Hippocampal formation (tissue), 2 donors: ENCODE measurements at regions not wholly inside any gene's neighbourhood (a gene's known extent, or its start where the extent isn't known, plus 50 kb on each side); places are given as distances from the start of the nearest gene placed in this dataset.
A peak's percentile ranks its signal among the peaks of the same experiment; 100 is the strongest.

Source experiments
- DNase-seq, 2 donors: peaks; one replicate each; lab custom pipeline; 2025; lab: John Stamatoyannopoulos, UW

DNA sequence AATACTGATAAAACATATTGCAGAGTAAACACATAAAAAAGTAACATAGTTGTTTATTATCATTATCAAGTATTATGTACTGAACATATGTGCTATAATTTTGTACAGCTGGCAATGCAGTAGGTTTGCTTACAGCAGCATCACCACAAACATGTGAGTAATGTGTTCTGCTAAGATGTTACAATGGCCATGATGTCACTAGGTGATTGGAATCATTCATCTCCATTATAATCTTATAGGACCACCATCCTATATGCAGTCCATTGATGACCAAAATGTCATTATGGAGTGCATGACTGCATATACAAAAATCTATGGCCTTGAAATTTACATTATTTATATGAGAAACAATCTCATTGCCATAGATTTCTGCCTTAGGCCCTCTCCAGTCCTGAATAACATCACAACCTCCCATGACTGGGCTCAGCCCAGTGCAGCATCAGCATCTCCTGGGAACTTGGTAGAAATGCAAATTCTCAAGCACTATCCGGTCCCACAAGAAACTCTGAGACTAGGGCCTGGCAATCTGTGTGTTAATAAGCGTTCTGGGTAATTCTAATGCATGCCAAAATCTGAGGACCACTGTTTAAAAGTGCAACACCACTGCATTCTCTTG, 352.0 kb upstream of the MARCKS start:
- no peak for DNase-seq

DNA sequence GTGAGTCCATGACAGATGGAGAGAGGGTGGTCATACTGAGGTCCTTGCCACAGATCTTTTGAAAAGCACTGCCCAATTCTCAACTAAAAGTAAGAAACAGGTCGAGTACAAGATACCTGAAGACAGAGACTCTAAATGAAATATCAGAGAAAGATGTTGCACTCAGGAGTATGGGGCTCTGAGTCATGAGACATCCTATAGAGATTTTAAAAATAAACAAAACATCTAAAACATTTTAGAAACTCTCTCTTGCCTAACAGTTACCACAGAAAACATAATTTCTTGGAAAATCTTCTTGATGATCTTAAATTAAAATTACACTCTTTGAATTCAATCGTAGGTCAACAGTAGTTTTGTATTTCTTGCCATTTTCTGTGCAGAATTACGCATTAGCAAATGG, 348.9 kb upstream of the MARCKS start:
- no peak for DNase-seq

DNA sequence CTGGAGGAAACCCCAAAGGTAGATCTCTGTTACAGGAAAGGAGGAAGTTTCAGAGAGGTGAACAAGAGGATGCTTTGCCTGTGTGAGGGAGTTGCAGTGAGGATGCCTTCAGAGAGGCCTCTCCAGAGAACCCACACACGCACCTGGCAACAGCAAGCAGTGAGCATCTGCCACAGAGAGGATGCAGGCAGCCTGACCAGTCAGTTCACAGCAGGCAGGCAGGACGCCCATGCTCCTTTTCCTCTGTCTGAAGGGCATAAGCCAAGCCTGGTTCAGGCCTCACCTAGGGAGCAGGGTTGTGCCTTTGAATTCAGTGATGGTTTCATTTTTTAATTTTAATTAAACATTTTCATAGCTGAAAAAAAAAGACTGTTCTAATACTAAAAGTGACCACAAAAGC, 346.0 kb upstream of the MARCKS start:
- DNase-seq: no peak

DNA sequence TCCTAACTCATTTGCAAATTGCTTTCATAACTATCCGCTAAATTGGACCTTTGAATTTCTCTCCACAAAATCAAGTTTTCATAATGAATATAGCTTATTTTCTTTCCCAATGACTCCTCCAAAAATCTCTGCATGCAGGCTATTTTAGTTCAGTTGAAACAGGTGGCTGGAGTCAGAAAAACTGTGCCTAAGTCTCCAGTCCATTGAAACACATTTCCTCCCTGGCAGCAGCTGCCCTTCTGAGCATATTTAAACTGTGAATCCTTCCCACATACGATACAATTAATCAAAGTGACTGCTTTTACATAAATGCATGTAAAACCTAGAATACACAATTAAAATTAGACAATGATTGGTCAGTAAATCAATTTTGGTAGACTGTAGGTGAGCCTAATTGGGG, 344.6 kb upstream of the MARCKS start:
- DNase-seq: no peak

DNA sequence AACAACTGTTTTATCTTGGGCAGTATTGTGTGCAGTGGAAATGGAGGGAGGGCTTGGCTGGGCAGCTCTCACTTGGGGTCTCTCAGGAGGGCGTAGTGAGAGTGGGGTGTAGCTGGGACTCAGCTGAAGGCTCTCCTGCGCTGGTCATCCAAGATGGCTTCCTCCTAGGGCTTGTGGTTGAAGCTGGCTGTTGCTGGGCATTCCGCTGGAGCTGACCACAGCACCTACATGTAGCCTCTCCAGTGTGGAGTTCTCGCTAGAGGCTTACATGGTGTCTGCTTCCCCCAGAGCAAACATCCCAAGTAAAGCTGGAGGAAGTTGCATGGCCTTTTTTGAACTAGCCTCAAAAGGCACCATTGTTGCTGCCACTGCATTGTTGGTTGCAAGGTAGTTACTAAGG, 344.1 kb upstream of the MARCKS start:
- no peak for DNase-seq

DNA sequence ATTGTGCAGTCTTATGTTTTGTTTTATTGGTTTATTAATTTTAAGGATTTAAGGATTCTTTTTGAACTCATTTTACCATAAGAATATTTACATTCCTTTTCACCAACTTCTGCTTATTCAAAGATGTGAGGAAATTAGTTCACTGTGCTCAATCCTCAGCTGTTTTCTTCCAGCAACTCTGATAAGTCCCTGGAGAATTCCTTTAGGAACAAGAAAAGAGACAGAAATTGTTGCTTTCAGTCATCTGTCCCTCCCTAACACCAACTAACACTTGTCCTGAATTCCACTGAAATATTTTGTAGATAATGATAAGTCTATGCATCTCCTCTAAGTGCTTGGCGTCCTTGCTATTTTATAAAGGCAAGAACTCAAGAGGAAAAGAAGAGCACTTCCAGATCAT, 334.8 kb upstream of the MARCKS start:
- DNase-seq: no peak

DNA sequence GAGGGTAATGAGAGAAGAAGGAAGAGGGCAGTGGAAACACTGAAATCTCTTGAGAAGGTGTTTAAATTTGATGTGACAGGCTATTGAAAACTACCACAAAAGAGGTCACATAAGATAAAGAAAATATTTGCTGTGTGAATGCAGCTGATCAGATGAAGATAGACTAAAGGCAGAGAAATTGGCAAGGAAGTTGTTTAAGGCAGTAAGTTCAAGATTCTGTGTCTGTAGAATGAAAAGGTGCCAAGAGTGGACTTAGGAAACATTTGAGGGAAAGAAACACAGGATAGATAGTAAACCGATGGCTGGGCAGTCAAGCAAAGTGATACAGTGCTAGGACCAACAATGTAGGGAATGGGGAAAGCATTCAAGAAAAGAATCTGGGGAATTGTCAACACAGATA, 332.3 kb upstream of the MARCKS start:
- DNase-seq: no peak

DNA sequence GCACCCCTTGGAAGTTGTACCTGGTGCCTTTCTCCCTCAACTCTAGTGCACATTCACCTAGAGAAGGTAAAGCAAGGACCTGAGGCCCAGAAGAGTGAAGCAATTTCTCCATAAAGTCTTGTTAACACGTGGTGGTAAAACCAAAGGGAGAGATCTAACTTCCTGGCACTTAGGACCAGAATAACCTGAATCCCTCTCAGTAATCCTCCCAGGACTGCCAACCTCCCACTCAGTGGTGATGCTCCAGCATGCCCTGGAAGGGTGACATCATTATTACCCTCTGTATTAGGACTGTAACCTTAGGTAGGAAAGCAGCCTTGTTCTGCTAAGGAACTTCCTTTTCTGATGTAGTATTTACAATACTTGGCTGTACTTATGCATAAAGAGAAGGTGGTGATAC, 330.6 kb upstream of the MARCKS start:
- no peak for DNase-seq

DNA sequence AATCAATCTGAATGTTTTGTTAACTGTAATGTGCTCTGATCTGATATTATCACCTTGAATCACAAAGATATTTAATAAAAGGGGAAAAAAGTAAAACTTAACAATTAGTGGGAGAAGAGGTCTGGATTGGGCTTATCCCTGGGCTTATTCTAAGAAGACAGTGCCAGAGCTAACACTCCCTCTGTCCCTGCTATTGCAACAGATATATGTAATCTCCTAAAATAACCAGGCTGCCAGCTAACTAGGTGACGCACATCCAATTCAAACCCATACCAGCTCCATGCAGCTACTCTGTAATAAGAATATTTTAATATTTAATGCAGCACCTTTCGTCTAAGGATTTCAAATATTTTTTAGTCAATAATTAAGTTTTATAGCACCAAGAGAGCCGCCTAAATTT, 330.1 kb upstream of the MARCKS start:
- DNase-seq: no peak

DNA sequence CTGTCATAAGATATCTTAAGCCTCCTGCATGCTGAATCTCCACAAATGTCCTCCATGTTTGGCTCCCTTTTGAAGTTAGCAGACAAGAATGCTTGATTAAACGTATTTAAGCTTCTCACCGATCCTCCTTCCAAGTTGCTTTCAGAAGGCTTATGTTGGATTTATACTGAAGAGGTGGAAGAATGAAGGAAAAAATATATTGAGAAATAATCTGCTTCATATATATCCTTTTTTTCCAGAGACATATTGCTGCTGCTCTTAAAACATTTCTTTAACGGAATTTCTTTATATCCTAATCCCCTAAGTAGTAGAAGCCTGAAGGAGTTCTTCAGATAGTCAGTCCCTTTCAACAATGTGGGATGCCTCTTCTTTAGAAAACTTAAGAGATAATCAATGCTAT, 329.0 kb upstream of the MARCKS start:
- no peak for DNase-seq

DNA sequence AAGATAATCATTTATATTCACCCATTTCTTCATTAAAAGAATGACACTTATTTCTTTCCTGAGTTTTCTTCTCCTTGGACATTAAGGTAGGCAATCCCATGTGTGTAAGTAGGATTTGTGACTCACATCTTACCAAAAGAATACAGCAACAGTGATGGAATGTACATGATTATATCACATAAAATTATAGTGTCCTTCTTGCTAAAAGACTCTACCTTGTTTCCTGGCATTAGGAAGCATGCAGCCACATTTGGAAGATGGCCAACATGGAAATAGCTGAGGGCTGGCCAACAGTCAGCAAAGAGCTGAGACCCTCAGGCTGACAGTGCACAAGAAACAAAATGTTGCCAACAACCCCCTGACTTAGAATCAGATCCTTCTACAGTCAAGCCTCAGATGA, 327.9 kb upstream of the MARCKS start:
- no peak for DNase-seq

DNA sequence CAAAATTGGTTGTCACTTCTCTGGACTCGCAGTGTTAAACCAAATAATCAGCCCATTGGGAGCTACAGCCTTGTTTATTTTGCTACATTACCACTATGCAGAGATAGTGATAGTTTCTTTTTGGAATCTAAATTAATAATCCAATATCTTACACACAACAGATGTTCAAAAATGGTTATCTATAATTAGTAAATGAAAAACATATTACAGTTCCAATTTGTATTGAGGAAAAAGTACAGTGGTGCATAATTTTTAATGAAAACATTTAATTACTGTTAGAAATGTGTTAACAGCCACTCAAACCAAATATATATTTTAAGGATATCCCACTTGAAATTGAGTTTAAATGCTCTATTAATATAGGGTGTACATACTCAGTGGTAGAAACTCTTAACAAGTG, 327.3 kb upstream of the MARCKS start:
- no peak for DNase-seq

DNA sequence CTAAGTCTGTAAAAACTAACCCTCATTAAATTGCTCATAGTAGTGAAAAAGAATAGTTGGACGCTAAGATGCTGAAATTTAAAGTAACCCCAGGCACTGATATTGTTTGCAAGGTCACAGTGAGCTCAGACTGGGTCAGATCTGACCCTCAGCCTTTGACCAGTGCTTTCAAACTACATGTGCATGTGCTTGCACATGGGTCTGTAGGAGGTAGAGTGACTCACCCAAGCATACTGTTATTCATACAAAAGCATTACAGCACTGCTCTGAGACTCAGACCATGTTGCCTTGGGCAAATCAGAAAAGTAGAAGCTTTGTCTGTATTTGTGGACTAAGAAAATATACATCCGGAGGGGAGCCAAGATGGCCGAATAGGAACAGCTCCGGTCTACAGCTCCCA, 326.4 kb upstream of the MARCKS start:
- no peak for DNase-seq

DNA sequence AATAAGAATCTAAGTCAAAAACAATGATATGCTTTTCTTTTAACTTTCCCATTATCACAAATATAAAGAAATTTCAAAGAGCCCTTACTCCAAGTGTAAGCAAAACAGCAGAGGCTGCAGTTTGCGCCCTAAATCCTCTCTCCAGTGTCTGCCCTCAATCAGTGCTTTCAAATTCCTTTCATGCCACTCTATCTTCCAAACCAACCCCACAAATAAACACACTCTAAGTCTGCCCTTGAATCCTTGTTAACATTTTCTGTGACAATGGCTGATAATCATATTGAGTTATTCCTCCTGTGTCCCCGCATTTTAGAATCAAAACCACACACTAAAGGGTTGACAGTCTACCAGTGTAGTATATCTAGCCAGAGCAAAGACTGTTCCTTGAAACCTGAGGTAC, 317.9 kb upstream of the MARCKS start:
- no peak for DNase-seq

DNA sequence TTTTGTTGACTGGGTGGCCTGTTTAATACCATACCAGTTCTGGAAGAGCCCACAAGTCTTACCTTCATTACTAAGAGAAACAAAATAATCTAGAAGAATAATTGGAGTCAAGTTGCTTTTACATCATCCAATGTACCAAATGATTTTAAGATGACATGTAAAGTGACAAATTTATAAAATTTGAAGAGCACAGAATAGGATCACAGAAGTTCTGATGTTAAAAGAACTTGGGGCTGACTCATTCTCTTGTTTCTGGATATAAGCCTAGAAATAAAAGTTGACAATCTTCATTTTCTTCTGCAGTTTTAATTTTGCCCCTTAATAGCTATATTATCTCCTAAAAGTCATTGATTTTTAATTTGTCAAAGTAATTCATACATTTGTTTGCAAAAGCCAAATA, 317.5 kb upstream of the MARCKS start:
- no peak for DNase-seq

DNA sequence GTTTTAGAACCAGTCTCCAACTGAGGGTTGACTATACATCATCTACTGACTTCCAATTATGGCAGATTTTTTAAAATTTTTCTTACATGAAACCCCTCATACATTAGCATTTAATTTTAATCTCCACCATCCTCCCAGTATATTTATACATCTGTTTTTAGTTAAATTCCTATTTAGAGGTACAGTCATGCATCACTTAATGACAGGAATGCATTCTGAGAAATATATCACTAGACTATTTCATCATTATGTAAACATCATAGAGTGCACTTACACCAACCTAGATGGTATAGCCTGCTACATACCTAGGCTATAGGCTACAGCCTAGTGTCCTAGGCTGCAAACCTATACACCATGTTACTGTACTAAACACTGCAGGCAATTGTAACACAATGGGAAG, 316.7 kb upstream of the MARCKS start:
- DNase-seq: no peak

DNA sequence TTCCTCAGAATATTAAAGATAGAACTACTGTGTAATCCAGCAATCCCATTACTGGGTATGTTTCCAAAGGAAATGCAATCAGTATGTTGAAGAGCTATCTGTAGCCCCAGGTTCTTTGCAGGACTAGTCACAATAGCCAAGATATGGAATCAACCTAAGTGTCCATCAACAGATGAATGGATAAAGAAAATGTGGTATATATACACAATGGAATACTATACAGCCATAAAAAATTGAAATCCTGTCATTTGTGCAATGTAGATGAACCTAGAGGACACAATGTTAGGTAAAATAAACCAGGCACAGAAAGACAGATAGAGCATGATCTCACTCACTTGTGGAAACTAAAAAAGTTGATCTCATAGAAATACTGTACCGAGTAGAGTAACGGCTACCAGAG, 306.0 kb upstream of the MARCKS start:
- DNase-seq: no peak

DNA sequence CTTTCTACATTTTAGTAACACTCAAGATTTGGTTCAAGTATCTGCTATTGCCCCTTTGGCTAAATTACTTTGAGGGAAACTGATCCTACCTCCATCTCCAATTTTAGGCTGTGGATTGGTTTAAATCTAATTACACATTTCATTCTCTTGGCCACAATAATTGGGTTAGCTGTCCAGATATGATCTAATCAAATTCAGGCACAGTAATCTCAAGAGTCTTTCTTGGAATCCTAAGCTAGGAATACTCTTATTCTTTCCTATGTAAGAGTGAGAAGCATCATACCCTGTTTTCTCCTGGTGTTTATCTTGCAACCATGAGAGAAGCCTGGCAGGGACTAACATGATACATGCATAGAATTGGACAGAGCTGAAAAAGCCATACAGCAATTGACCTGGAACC, 300.4 kb upstream of the MARCKS start:
- DNase-seq: no peak

DNA sequence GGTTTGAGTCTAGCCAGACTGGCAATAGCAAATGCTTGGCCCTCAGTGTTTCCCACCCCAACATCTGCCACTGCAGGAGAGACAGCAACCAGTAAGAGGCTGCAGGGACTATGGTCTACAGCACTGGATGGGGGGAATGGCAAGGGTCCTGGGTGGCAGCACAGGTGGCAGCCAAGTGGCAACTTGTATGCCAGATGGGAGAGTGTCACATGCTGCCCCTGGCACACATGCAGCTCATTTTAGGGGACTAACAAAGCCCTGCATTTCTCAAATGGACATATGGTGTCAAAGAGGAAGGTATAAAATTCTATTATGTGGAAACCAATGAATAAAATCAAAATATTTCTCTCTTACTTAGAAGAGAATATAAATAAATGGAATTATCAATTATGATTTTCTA, 298.7 kb upstream of the MARCKS start:
- no peak for DNase-seq

DNA sequence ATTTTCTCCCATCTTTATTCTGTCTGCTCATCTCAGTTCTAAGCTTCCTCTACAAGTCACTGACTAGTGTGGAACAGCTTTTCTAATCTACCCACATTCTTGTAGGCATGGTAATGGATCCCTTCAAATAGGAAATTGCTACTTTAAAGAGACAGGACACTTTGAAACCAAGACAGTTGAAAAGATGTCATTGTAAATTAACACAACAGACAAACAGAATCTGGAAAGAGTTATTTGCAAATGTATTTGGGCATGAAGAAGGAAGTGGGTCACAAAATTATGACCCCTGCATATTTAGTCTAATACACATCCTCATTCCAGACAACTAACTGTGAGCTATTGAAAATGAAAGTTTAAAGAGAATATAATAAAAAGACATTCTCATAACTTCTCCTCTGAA, 298.2 kb upstream of the MARCKS start:
- no peak for DNase-seq

DNA sequence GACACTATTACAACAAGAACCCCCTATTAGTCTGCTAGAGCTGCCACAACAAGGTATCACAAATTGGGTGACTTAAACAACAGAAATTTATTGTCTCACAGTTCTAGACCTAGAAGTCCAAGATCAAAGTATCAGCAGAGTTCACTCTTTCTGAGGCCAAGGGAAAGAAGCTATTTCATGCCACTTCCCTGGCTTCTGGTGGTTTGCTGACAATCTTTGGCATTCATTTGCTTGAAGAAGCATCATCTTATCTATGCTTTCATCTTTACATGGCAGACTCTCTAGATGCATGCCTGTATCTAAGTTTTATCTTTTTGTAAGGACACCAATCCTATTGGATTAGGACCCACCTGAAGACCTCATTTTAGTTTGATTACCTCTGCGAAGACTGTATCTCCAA, 296.8 kb upstream of the MARCKS start:
- no peak for DNase-seq

DNA sequence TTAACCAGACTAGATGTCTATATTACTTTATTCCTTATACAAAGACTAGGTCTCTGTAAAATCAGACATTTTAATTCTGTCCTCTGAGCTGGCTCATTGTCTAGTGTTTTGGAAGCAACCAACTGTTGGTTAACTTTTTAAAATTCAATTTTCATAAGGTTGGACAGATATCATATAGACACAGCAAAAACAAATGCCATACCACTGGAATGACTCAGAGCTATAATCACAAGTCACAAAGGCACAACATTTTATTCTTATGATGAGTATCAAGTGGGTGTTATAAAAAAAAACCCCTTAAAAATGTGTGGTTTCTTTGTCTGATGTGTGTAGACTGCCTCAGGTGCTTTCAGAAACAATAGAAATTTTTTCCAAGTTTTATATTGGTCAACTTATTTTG, 296.2 kb upstream of the MARCKS start:
- DNase-seq: no peak

DNA sequence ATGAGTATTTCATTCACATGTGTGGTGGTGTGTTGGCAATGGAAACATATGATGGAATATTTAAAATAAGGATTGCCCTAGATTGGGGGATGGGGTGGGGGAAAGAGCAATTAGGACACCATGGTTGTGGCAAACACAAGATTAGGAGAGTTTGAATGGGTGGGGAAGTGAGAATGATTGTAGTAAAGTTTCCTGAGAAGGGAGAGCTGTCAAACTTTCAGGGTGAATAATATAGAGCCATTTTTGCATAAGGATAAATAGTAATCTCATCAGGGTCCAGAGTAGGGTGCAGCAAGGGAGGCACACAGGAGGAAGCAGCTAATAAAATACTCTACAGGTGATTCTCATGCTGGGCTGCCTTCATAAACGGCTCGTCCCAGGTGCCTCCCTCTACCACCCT, 294.9 kb upstream of the MARCKS start:
- no peak for DNase-seq

DNA sequence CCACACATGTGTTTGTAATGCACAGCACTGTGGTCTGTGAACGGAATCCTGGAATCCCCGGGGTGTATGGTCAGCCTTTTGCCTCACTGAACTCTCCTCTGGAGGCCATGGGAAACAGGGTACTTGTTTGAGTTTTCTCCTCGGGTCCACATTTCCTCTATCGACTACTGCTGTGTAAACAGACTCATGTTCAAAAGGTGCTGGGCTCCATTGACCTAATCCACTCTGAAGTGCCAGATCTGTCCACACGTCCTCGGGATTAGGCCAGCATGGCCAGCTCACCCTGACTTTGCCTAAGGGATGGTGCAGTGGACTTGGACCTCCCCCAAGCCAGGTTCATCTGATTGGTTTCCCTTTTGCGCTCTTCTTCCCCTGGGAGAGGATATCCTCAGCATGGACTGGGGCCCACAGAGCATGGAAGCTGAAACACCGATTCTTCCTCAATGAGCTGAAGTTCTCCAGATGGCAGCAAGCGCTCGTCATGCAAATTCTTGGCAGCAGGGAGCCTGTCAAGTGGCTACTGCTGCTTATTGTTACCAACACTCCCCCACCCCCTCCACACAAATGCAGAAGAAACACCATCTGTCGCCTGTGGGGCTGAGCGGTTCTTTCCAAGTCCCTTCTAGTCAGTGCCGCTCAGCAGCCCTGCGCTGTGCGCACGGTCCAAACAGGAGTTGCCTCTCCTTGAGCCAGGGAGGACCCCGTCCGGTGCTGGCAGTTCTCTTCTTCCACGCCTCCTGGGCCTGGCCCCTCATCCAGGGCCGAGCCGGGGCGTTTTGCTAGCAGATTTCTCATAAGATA, 292.6 kb upstream of the MARCKS start:
- DNase-seq: peak; percentile 77 to 84
